K562 (cell line): ENCODE measurements at regions not wholly inside any gene's neighbourhood (a gene's known extent, or its start where the extent isn't known, plus 50 kb on each side); places are given as distances from the start of the nearest gene placed in this dataset.

Experiments
- AFF4 ChIP-seq: sonication (generic); formaldehyde crosslinking; IDR thresholded peaks from 2 replicates; pipeline ENCODE4 v1.8.0; 2023; ENCODE audit warnings: mild to moderate bottlenecking, missing genetic modification reagents
- TEAD1 ChIP-seq, 2 experiments: fragments of 450-650 bp in 1 of 2; sonication (generic) in 1 of 2; formaldehyde crosslinking; IDR thresholded peaks; 2 replicates each; pipeline versions ENCODE4 v1.4.0 to v1.8.0; 2020 to 2022; ENCODE audit warnings: mild to moderate bottlenecking in 2 of 2, missing genetic modification reagents in 1 of 2
- ZFP30 ChIP-seq: fragments of 250-450 bp; sonication (Bioruptor Pico); IDR thresholded peaks from 2 replicates; pipeline ENCODE4 v1.8.0; 2022; ENCODE audit warnings: moderate library complexity, mild to moderate bottlenecking, inconsistent platforms, borderline replicate concordance
- ZNF780A ChIP-seq: fragments of 250-450 bp; sonication (Bioruptor Pico); IDR thresholded peaks from 2 replicates; pipeline ENCODE4 v1.5.0; 2021; ENCODE audit warnings: mild to moderate bottlenecking

- no peak for TF ChIP-seq TEAD1 (CRISPR knock-in tag; IDR thresholded peaks at IDR 0.05)
- TF ChIP-seq ZNF780A (CRISPR knock-in tag) = no peak
- no peak for TF ChIP-seq AFF4 (CRISPR knock-in tag)
- no peak for TF ChIP-seq ZFP30 (CRISPR knock-in tag)
Observed at GRCh38 chr6:9745966-9746365, 668.9 kb downstream of the TFAP2A start.
